Sigmoid colon (tissue), 6 donors: ENCODE measurements at regions not wholly inside any gene's neighbourhood (a gene's known extent, or its start where the extent isn't known, plus 50 kb on each side); places are given as distances from the start of the nearest gene placed in this dataset.

Experiments
- DNase-seq: peaks from one replicate; pipeline ENCODE4 v3.0.0-alpha.2; 2019
- H3K27ac ChIP-seq, 4 donors: fragments of 200-600 bp; sonication (generic); one replicate each; pipeline ENCODE4 v1.5.1; 2016 to 2019; ENCODE audit warnings: mild to moderate bottlenecking in 1 of 4
- H3K27me3 ChIP-seq, 3 donors: fragments of 200-600 bp; sonication (generic); one replicate each; pipeline ENCODE4 v1.5.1; 2019; ENCODE audit warnings: mild to moderate bottlenecking in 1 of 3
- H3K36me3 ChIP-seq, 4 donors: fragments of 200-600 bp; sonication (generic); one replicate each; pipeline ENCODE4 v1.5.1; 2016 to 2019
- H3K4me1 ChIP-seq, 4 donors: fragments of 200-600 bp; sonication (generic); one replicate each; pipeline ENCODE4 v1.5.1; 2017 to 2019
- H3K4me3 ChIP-seq, 4 donors: fragments of 200-600 bp; sonication (generic); one replicate each; pipeline ENCODE4 v1.5.1; 2017 to 2019; ENCODE audit warnings: mild to moderate bottlenecking in 2 of 4, moderate library complexity in 1 of 4
- H3K9me3 ChIP-seq, 4 donors: fragments of 200-600 bp in 3 of 4; sonication (generic) in 3 of 4; one replicate each; pipeline versions ENCODE4 v1.5.1 to v1.6.1; 2013 to 2019
- EP300 ChIP-seq, 4 donors: sonication (generic); formaldehyde crosslinking; IDR thresholded peaks; one replicate each; pipeline ENCODE4 v1.6.1; 2017; ENCODE audit warnings: antibody characterized with exemption in 4 of 4
- POLR2A ChIP-seq, 2 donors: fragments of 450-650 bp; IDR thresholded peaks; one replicate each; pipeline ENCODE4 v1.6.1; 2016; ENCODE audit warnings: antibody characterized with exemption in 2 of 2, mild to moderate bottlenecking in 2 of 2, moderate library complexity in 2 of 2
- POLR2AphosphoS5 ChIP-seq, 4 donors: sonication (generic); formaldehyde crosslinking; IDR thresholded peaks; one replicate each; pipeline ENCODE4 v1.6.1; 2017; ENCODE audit warnings: antibody characterized with exemption in 4 of 4
- WGBS, 2 donors: extraction: QIAGEN DNeasy Blood & Tissue Kit; methylation state at CpG; one replicate each; pipeline ENCODE4 v1.1.7; 2013; 5-methylcytosine and 5-hydroxymethylcytosine counted together
- intact Hi-C: fragments of 100-400 bp; cut with DNase I; formaldehyde crosslinking; loops from one replicate; pipeline ENCODE4 v1.15.1; 2023
- TF ChIP-seq, protein P1 (sequence below), 4 experiments: fragments of 450-650 bp in 3 of 4; fragments of 200-600 bp in 1 of 4; IDR thresholded peaks; one replicate each; pipeline ENCODE4 v1.5.1; 2016 to 2019; ENCODE audit warnings: antibody characterized with exemption in 4 of 4, mild to moderate bottlenecking in 3 of 4, moderate library complexity in 2 of 4
- donor health status: healthy with polysubstance abuse.
- donor health status: healthy.

DNA sequence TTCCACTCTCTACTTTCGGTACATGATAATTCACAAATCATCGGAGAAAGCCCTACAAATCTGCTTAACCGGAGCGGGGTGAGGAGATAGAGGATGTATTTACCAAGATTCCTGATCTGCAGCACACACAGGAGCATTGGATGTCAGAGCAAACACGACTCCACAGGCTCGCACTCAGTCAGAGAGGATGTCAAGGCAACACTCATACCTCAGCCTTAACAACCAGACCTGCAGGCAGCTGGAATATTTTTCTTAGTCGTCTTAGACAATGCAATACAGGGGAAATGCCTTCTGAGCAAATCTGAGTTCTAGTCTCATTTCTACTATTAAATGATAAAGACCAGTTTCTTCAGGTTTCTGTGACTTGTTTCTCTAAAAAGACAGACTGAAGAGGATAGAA lies 159.3 kb upstream of the CPNE8 start:
- intact Hi-C loops, result no loop called here
- no peak overlapping the region for H3K27ac ChIP-seq
- 74 to 76% methylated on average over 7 of the region's 7 CpGs for WGBS, 2 donors

DNA sequence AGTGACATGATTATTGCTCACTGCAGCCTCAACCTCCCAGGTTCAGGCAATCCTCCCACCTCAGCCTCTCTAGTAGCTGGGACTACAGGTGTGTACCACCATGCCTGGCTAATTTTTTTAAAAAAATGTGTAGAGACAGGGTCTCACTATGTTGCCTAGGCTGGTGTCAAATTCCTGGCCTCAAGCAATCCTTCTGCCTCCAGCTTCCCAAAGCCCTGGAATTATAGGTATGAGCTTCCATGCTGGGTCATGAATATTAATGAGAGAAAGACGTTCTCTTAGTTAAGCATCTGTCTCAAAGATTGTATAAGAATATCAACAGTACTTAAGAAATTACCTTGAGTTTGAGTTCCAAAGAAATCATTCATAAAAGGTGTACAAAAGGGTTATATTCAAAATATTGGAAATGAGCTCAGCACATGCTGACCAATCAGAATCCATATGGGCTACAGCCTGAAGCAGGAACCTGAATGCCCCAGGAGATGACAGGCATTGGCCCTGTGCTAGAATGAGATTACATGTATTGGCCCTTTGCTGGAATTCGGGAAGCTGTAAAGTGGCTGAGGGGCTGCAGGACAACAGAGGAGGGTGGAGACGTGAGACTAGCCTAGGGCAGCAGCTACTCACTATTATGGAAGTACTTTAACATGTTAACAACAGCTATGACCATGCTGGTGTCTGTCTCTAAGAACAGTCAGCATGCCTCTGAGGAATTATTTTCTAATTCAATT lies 157.0 kb upstream of the CPNE8 start:
- H3K9me3 ChIP-seq, result no peaks in the 10 kb centered on the region
- no peak overlapping the region for H3K27ac ChIP-seq
- intact Hi-C loops, result no loop called here
- no peak for DNase-seq
- no peaks in the 10 kb centered on the region for H3K27me3 ChIP-seq
- TF ChIP-seq EP300 (IDR thresholded peaks at IDR 0.05) (no peak), POLR2A (IDR thresholded peaks at IDR 0.05) (no peak), POLR2AphosphoS5 (IDR thresholded peaks at IDR 0.05) (no peak)
- TF ChIP-seq, protein P1, sequence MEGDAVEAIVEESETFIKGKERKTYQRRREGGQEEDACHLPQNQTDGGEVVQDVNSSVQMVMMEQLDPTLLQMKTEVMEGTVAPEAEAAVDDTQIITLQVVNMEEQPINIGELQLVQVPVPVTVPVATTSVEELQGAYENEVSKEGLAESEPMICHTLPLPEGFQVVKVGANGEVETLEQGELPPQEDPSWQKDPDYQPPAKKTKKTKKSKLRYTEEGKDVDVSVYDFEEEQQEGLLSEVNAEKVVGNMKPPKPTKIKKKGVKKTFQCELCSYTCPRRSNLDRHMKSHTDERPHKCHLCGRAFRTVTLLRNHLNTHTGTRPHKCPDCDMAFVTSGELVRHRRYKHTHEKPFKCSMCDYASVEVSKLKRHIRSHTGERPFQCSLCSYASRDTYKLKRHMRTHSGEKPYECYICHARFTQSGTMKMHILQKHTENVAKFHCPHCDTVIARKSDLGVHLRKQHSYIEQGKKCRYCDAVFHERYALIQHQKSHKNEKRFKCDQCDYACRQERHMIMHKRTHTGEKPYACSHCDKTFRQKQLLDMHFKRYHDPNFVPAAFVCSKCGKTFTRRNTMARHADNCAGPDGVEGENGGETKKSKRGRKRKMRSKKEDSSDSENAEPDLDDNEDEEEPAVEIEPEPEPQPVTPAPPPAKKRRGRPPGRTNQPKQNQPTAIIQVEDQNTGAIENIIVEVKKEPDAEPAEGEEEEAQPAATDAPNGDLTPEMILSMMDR (IDR thresholded peaks at IDR 0.05), result no peak
- H3K4me3 ChIP-seq, result no peak overlapping the region
- no peaks in the 10 kb centered on the region for H3K4me1 ChIP-seq
- WGBS, 2 donors, result 68 to 87% methylated on average over 3 of the region's 3 CpGs
- H3K36me3 ChIP-seq, result no peaks in the 10 kb centered on the region

More for the DNA sequence above, 159.3 kb upstream of the CPNE8 start:
- no peak overlapping the region for H3K4me3 ChIP-seq
- no peaks in the 10 kb centered on the region for H3K4me1 ChIP-seq
- H3K27me3 ChIP-seq, result no peaks in the 10 kb centered on the region
- no peak for DNase-seq
- no peaks in the 10 kb centered on the region for H3K9me3 ChIP-seq
- no peaks in the 10 kb centered on the region for H3K36me3 ChIP-seq
- TF ChIP-seq POLR2A (IDR thresholded peaks at IDR 0.05), result no peak
- TF ChIP-seq, protein P1 (IDR thresholded peaks at IDR 0.05), result no peak
- TF ChIP-seq EP300 (IDR thresholded peaks at IDR 0.05), result no peak
- no peak for TF ChIP-seq POLR2AphosphoS5 (IDR thresholded peaks at IDR 0.05)

DNA sequence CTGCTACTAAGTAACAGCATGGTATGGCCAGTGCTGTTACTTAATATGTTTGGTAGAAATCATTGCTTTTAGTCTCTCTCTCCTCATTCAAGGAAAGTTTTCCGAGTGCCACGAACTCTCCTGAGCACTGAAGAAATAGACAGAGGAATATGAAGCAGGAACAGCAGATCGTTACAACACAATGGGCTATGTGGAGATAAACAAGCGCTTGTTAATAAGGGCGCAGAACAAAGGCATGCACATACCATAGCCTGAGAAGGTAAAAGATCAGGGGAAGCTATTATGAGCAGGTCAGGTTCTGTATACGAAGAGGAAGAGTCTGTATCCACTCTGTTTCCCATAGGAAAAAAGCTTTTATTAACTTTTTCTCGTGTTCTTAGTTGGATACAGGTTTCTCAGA lies 156.2 kb upstream of the CPNE8 start:
- no peaks in the 10 kb centered on the region for H3K27me3 ChIP-seq
- no peaks in the 10 kb centered on the region for H3K4me1 ChIP-seq
- H3K27ac ChIP-seq, result no peak overlapping the region
- no peak for TF ChIP-seq POLR2AphosphoS5 (IDR thresholded peaks at IDR 0.05)
- TF ChIP-seq POLR2A (IDR thresholded peaks at IDR 0.05), result no peak
- TF ChIP-seq, protein P1 (IDR thresholded peaks at IDR 0.05), result no peak
- no peak for TF ChIP-seq EP300 (IDR thresholded peaks at IDR 0.05)
- H3K36me3 ChIP-seq, result no peaks in the 10 kb centered on the region
- no peaks in the 10 kb centered on the region for H3K9me3 ChIP-seq
- intact Hi-C loops, result no loop called here
- DNase-seq, result no peak
- 78% methylated on average over 7 of the region's 7 CpGs for WGBS, 2 donors
- H3K4me3 ChIP-seq, result no peak overlapping the region

DNA sequence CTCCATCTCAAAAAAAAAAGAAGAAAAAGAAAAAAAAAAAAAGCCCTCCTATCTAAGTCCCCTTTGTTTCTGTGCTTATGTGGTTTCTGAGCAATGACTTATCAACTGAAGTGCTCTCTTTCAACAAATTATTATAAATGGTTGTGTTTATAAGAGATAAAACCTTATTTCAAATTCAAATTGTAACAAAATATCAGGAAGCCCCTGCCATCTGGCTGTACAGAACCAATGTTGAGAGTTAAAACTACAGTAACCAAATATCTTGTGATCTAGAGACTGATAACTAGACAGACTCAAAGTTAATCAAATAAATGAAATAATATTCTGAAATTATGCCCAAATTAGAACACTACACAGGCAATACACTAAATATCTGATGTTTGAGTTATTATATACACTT lies 143.0 kb upstream of the CPNE8 start:
- intact Hi-C loops, result no loop called here
- no peak for DNase-seq
- Histone ChIP-seq H3K27me3 (no peaks in the 10 kb centered on the region), H3K27ac (no peak overlapping the region), H3K9me3 (no peaks in the 10 kb centered on the region), H3K4me1 (no peaks in the 10 kb centered on the region), H3K4me3 (no peak overlapping the region), H3K36me3 (no peaks in the 10 kb centered on the region)
- TF ChIP-seq, protein P1 (IDR thresholded peaks at IDR 0.05), result no peak
- TF ChIP-seq EP300 (IDR thresholded peaks at IDR 0.05), result no peak
- TF ChIP-seq POLR2AphosphoS5 (IDR thresholded peaks at IDR 0.05), result no peak
- TF ChIP-seq POLR2A (IDR thresholded peaks at IDR 0.05), result no peak
